ENCODE measurements at regions not wholly inside any gene's neighbourhood (a gene's known extent, or its start where the extent isn't known, plus 50 kb on each side); places are given as distances from the start of the nearest gene placed in this dataset.

DNA sequence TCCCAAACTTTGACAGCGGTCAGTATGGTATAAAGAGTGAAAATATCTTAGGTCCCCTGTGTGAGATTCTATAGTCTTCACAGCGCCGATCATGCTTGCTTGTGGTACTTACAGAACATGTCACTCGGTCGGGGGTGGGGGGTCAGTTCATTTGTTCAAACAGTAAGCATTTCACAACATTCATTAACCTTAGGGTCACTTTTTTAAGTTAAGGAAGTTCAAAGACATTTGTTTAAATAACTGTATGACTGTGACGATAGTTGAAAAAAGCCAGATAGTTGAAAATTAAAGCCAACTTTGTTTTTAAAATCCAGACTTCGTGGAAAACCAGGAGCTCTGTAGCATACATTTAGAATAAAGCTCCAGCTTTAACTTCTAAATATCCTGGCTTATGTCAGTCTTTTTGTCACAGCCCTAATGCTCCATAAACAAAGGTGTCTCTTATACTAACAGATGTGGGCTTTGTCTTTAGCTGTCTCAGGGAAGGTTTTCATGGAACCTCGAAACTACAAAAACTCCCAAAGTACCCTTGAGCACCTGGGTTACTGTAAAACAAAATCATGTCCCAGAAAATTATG lies 57.9 kb upstream of the PHACTR2 start:
- Histone ChIP-seq H3K4me2 (ENCODE audit: insufficient read depth in 1 of 2, low read depth in 2 of 2, low read length in 2 of 2) (no peak overlapping the region), H3K4me3 (ENCODE audit: extremely low read depth in 1 of 4, insufficient read depth in 2 of 4, low read depth in 3 of 4, low read length in 4 of 4) (no peak overlapping the region), H3K79me2 (ENCODE audit: control insufficient read depth in 1 of 2, insufficient read depth in 2 of 2, low read length in 2 of 2) (no peaks in the 10 kb centered on the region), H2BK12ac (ENCODE audit: low read depth, low read length) (no peak overlapping the region), H2AFZ (ENCODE audit: low read length) (no peak overlapping the region), H2BK20ac (ENCODE audit: low read length) (no peak overlapping the region), H4K20me1 (replicated peaks in 1 of 2; ENCODE audit: control insufficient read depth in 1 of 2, insufficient read depth in 2 of 2, low read length in 2 of 2) (no peaks in the 10 kb centered on the region), H3K9ac (replicated peaks in 1 of 4; ENCODE audit: extremely low read depth in 1 of 4, low read depth in 3 of 4, low read length in 3 of 4) (no peak overlapping the region), H3K4me1 (replicated peaks in 1 of 4; ENCODE audit: control insufficient read depth in 3 of 4, insufficient read depth in 4 of 4, low read length in 3 of 4) (peaks cover 0 to 4% (median 0%) of the 10 kb centered on the region in 4 experiments; a peak in 1 of 7 replicates), H4K5ac (ENCODE audit: insufficient read length, low read depth, low read length) (no peak overlapping the region), H3K27me3 (replicated peaks in 1 of 4; ENCODE audit: control insufficient read depth in 3 of 4, extremely low read depth in 1 of 4, insufficient read depth in 3 of 4, low read length in 3 of 4) (no peaks in the 10 kb centered on the region), H4K91ac (replicated peaks; ENCODE audit: insufficient read length, low read length) (no peak overlapping the region), H3K14ac (ENCODE audit: insufficient read length) (no peak overlapping the region), H3K79me1 (ENCODE audit: low read depth, low read length) (no peaks in the 10 kb centered on the region; the same call in 1 of the 2 replicates), H3K4ac (replicated peaks; ENCODE audit: insufficient read length, low read depth, low read length) (no peak overlapping the region), H3K23ac (ENCODE audit: insufficient read length) (no peak overlapping the region), H3K36me3 (ENCODE audit: control insufficient read depth in 2 of 4, insufficient read depth in 4 of 4, low read length in 3 of 4) (no peaks in the 10 kb centered on the region), H2BK15ac (ENCODE audit: low read length) (no peak overlapping the region), H2AK5ac (ENCODE audit: low read depth, low read length) (no peak overlapping the region), H3K23me2 (ENCODE audit: low read depth, low read length) (no peaks in the 10 kb centered on the region), H2BK5ac (ENCODE audit: low read depth, low read length) (no peak overlapping the region), H3K27ac (ENCODE audit: low read depth, low read length) (no peak overlapping the region), H3K56ac (replicated peaks; ENCODE audit: insufficient read length, low read depth, low read length) (no peak overlapping the region), H2BK120ac (replicated peaks; ENCODE audit: low read depth, low read length) (no peak overlapping the region), H3K9me3 (ENCODE audit: insufficient read depth in 2 of 2, low read depth in 1 of 2, low read length in 1 of 2) (no peaks in the 10 kb centered on the region), H4K8ac (ENCODE audit: extremely low read depth, insufficient read depth, low read length) (no peak overlapping the region), H3K18ac (ENCODE audit: extremely low read depth, low read length) (no peak overlapping the region)
- POLR2A ChIA-PET (ENCODE audit: partially characterized antibody) = interaction anchor here (1.0 to 1.4 kb wide), 2 partner anchors 12 to 28 kb away, joined by 3 to 5 read pairs; no protein-coding TSS in a partner anchor
- FAIRE-seq (no peak), DNase-seq (ENCODE audit: low read depth in 1 of 2, low spot score in 2 of 2) (no peak)
- 91% methylated on average over 8 of the region's 8 CpGs; no CpG with 5 or more reads in 1 of the 2 experiments for WGBS, 2 experiments (ENCODE audit: extremely low coverage in 1 of 2, insufficient coverage in 1 of 2, insufficient read length in 1 of 2, insufficient replicate concordance in 2 of 2, low coverage in 1 of 2, low lambda C conversion rate in 2 of 2, missing lambda C conversion rate in 1 of 2)
- CTCF ChIA-PET (ENCODE audit: partially characterized antibody) = interaction anchor here (0.6 to 1.4 kb wide), 7 partner anchors 11 to 725 kb away, joined by 3 to 5 read pairs (median 4); no protein-coding TSS in a partner anchor
- TF ChIP-seq TCF12 (IDR thresholded peaks at IDR 0.05; ENCODE audit: low read depth, low read length) (no peak), CHD1 (IDR thresholded peaks at IDR 0.05; ENCODE audit: low read depth, low read length) (no peak), TAF1 (IDR thresholded peaks at IDR 0.05; ENCODE audit: low read depth, low read length) (no peak), EZH2 (IDR thresholded peaks at IDR 0.05; ENCODE audit: low read depth, low read length, severe bottlenecking) (no peak), BRCA1 (IDR thresholded peaks at IDR 0.05; ENCODE audit: low read depth, low read length) (no peak), KDM1A (IDR thresholded peaks at IDR 0.05; ENCODE audit: borderline replicate concordance, low read length) (no peak), EGR1 (IDR thresholded peaks at IDR 0.05; ENCODE audit: borderline replicate concordance, low read depth, low read length) (no peak), NANOG (IDR thresholded peaks at IDR 0.05; ENCODE audit: insufficient read depth, low read depth, low read length, poor library complexity, severe bottlenecking) (no peak), CBX8 (IDR thresholded peaks at IDR 0.05; ENCODE audit: borderline replicate concordance, low read depth, low read length) (no peak), CBX5 (IDR thresholded peaks at IDR 0.05; ENCODE audit: low read depth, low read length) (no peak), JUND (IDR thresholded peaks at IDR 0.05; ENCODE audit: low read length) (no peak), GTF2F1 (IDR thresholded peaks at IDR 0.05; ENCODE audit: borderline replicate concordance, low read depth, low read length) (no peak), BCL11A (IDR thresholded peaks at IDR 0.05; ENCODE audit: low read depth in 2 of 2, low read length in 2 of 2) (no peak), ASH2L (IDR thresholded peaks at IDR 0.05; ENCODE audit: low read length) (no peak), POU5F1 (IDR thresholded peaks at IDR 0.05; ENCODE audit: low read depth, low read length) (no peak)

All from H1 (cell line).